Activated T-helper 1 cell treated with anti-CD3 and anti-CD28 coated beads, Interleukin-12 subunit alpha, Interleukin-12 subunit beta, Interleukin-2, Interleukin-4 antibody, amounts not matched to agents 30 ng/mL and 10 ng/mL and 1 ng/mL, durations not matched to agents 14 hours and 24 hours and 36 hours (primary cell): ENCODE measurements at regions not wholly inside any gene's neighbourhood (a gene's known extent, or its start where the extent isn't known, plus 50 kb on each side); places are given as distances from the start of the nearest gene placed in this dataset.

Experiments used
- DNase-seq: peaks from one replicate; pipeline ENCODE4 v3.0.0; 2021; ENCODE audit warnings: low spot score
- H3K27ac Mint-ChIP-seq: one replicate; pipeline ENCODE4 v1.8.0; 2021; ENCODE audit warnings: mild to moderate bottlenecking, mixed read lengths
- H3K27me3 Mint-ChIP-seq: one replicate; pipeline ENCODE4 v1.8.0; 2022; ENCODE audit warnings: mild to moderate bottlenecking, moderate library complexity, mixed read lengths; ENCODE audit not compliant: insufficient read depth
- H3K36me3 Mint-ChIP-seq: one replicate; pipeline ENCODE4 v1.8.0; 2021; ENCODE audit warnings: low read depth, mixed read lengths
- H3K4me1 Mint-ChIP-seq: one replicate; pipeline ENCODE4 v1.8.0; 2021; ENCODE audit warnings: low read depth, mixed read lengths
- H3K4me3 Mint-ChIP-seq: one replicate; pipeline ENCODE4 v1.8.0; 2021; ENCODE audit warnings: mild to moderate bottlenecking, moderate library complexity, mixed read lengths
- H3K9me3 Mint-ChIP-seq: one replicate; pipeline ENCODE4 v1.8.0; 2021; ENCODE audit warnings: mixed read lengths
- intact Hi-C: fragments of 100-400 bp; cut with micrococcal nuclease; formaldehyde crosslinking; loops from one replicate; pipeline ENCODE4 v1.15.1; 2024

DNA sequence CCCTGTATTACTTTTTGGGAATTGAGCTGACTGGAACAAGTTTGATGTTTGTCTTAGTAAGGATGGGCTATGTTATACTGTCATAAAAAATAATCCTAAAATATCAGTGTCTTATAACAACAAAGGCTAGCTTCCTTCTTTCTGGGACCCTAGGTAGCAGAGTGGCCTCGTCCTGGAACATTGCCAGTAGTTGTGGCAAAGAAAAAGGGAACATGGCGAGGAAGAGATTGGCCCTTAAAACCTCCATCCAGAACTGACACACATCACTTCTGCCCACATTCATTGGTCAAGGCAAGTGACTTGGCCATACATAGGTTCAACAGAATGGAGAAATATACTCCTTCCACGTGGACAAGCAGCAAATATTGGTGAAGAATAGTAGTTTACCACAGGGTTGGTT lies 287.9 kb downstream of the PPP1R2C start:
- intact Hi-C loops = no loop called here
- no peak overlapping the region for H3K27ac Mint-ChIP-seq
- H3K36me3 Mint-ChIP-seq = no peaks in the 10 kb centered on the region
- H3K4me3 Mint-ChIP-seq = no peak overlapping the region
- DNase-seq = no peak
- H3K9me3 Mint-ChIP-seq = no peaks in the 10 kb centered on the region
- no peaks in the 10 kb centered on the region for H3K27me3 Mint-ChIP-seq
- no peaks in the 10 kb centered on the region for H3K4me1 Mint-ChIP-seq

DNA sequence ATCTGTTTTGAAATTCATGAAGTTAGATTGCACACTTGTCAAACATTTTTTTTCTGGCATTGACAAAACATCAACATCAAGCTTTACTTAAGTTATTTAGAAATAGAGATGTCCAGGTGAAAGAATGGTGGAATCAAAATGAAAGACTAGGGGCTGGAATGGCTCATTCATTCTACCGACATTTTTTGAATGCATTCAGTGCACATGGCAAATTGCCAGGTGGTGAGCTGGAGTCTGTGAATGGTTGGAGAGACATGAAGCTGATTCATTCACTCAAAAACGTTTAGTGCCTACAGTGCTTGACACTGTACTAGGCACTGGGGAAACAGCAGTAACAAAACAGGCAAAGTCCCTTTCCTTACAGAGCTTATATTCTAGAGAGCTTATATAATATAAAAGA lies 292.4 kb downstream of the PPP1R2C start:
- DNase-seq = no peak
- Mint-ChIP-seq H3K9me3 (no peaks in the 10 kb centered on the region), H3K27me3 (peaks cover 2% of the 10 kb centered on the region), H3K4me3 (no peak overlapping the region), H3K27ac (no peak overlapping the region), H3K36me3 (no peaks in the 10 kb centered on the region), H3K4me1 (no peaks in the 10 kb centered on the region)
- intact Hi-C loops = no loop called here

DNA sequence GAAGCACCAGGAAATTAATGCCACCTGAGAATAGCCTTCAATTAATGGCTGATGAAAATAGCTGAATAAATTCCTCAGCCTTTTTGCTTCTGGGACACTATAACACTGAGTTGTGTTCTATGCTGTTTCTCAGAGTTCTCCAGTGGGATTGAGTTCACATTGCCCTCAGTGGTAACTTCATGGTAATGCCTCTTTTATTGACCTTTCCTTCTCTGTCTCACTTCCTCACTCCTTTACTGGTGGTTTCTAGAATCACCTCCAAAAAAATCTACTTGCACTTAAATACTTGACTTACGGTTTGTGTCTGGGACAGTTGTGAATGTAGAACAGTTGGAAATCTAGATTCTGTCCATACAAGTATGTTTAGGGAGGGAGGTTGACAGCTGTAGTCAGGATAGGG lies 293.7 kb downstream of the PPP1R2C start:
- Mint-ChIP-seq H3K36me3 (no peaks in the 10 kb centered on the region), H3K9me3 (no peaks in the 10 kb centered on the region), H3K4me3 (no peak overlapping the region), H3K27ac (no peak overlapping the region), H3K27me3 (peaks cover 2% of the 10 kb centered on the region), H3K4me1 (no peaks in the 10 kb centered on the region)
- intact Hi-C loops = no loop called here
- DNase-seq = no peak

DNA sequence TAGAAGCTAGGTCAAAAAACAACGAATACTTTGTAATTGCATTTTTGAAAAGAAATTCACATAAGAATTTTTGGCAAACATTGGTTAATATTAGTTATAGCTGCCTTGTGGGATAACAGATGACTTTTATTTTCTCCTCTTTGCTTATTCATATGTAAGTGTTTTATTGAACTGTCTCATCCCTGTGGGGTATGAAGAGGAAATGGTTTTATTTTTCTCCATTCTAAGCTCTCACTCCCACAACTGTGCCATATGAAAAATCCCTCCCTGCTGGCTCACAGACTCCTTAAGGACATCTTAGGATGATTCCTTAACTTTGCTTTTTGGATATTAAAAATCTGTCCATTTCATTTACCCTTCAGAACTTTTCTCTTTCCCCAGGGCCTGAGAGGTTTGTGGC lies 300.6 kb downstream of the PPP1R2C start:
- intact Hi-C loops = no loop called here
- H3K4me3 Mint-ChIP-seq = no peak overlapping the region
- H3K9me3 Mint-ChIP-seq = no peaks in the 10 kb centered on the region
- no peak overlapping the region for H3K27ac Mint-ChIP-seq
- no peaks in the 10 kb centered on the region for H3K27me3 Mint-ChIP-seq
- H3K36me3 Mint-ChIP-seq = no peaks in the 10 kb centered on the region
- DNase-seq = no peak
- H3K4me1 Mint-ChIP-seq = no peaks in the 10 kb centered on the region

DNA sequence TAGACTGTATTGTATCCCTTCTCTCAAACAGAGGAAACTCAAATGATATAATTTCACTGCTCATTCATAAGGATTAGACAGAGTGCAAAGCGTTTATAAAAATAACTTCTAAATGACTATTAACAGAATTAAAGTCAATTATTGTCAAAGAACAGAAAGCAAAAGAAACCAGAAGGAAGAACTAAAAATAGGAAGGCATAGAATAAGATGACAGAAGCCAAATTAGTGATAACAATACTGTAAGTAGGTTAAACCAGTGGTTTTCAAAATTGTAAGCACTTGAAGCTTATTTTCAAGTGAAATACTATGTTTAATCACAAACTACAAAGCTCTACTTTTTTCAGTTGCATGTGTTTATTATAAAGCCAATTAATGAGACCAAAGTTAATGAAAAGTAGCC lies 305.2 kb downstream of the PPP1R2C start:
- intact Hi-C loops = no loop called here
- no peak overlapping the region for H3K4me3 Mint-ChIP-seq
- no peaks in the 10 kb centered on the region for H3K9me3 Mint-ChIP-seq
- no peaks in the 10 kb centered on the region for H3K27me3 Mint-ChIP-seq
- no peak overlapping the region for H3K27ac Mint-ChIP-seq
- H3K36me3 Mint-ChIP-seq = peaks cover 2% of the 10 kb centered on the region
- no peak for DNase-seq
- no peaks in the 10 kb centered on the region for H3K4me1 Mint-ChIP-seq

DNA sequence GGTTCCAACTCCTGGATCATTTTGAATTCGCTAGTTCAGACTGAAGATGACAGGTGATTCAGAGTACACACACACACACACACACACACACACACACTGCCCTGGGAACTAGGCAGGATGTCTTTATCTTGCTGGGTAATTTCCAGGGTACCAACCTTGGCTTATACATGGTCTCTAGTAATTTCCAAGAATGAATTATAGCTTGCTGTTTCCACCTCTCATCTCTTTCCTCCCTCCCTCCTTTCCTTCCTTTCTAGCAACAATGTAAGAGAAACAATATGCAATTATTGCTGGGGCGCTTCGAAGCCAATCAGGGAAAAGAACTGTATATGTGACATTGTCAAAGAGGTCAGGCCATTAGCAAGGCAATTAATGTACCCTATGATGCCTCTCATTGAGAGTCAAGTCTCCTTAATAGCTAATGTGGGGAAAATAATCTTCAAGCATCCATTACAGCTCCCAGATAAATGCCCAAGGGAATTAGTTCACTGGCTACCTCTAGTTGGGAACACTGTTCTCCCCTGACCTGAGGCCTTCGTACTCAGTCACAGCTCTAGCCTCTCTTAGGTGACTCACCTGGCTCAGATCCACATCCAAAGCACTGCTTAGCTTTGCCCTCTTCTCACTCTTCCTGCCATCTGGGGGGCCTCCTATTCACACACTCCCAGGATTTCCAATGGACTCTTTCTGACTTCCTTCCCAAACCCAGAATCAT lies 311.5 kb downstream of the PPP1R2C start:
- H3K9me3 Mint-ChIP-seq = no peaks in the 10 kb centered on the region
- intact Hi-C loops = no loop called here
- no peak for DNase-seq

DNA sequence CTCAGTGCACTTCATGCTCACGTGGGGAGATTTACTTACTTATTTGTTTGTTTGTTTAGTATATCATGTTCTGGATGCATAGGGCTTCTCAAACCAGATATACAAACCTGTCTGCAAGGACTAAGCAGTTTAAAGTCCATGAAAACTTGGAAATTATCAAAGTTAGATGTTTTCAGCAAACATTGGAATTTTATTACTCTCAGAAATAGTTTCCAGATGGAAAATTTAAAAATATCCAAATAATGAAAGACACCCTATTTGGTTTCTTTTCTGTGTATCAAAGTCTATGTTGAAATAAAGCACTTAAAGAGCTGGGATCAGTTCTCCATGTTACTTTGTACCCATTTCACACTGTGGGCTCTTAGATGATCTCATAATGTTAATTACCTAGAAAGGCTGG lies 312.1 kb downstream of the PPP1R2C start:
- H3K27ac Mint-ChIP-seq = no peak overlapping the region
- peaks cover under 1% of the 10 kb centered on the region for H3K36me3 Mint-ChIP-seq
- no peaks in the 10 kb centered on the region for H3K9me3 Mint-ChIP-seq
- H3K4me3 Mint-ChIP-seq = no peak overlapping the region
- no peaks in the 10 kb centered on the region for H3K4me1 Mint-ChIP-seq
- no peak for DNase-seq
- intact Hi-C loops = no loop called here
- no peaks in the 10 kb centered on the region for H3K27me3 Mint-ChIP-seq

More for the DNA sequence above, 311.5 kb downstream of the PPP1R2C start:
- H3K36me3 Mint-ChIP-seq = peaks cover 2% of the 10 kb centered on the region
- H3K27ac Mint-ChIP-seq = no peak overlapping the region
- no peaks in the 10 kb centered on the region for H3K27me3 Mint-ChIP-seq
- no peaks in the 10 kb centered on the region for H3K4me1 Mint-ChIP-seq
- no peak overlapping the region for H3K4me3 Mint-ChIP-seq

DNA sequence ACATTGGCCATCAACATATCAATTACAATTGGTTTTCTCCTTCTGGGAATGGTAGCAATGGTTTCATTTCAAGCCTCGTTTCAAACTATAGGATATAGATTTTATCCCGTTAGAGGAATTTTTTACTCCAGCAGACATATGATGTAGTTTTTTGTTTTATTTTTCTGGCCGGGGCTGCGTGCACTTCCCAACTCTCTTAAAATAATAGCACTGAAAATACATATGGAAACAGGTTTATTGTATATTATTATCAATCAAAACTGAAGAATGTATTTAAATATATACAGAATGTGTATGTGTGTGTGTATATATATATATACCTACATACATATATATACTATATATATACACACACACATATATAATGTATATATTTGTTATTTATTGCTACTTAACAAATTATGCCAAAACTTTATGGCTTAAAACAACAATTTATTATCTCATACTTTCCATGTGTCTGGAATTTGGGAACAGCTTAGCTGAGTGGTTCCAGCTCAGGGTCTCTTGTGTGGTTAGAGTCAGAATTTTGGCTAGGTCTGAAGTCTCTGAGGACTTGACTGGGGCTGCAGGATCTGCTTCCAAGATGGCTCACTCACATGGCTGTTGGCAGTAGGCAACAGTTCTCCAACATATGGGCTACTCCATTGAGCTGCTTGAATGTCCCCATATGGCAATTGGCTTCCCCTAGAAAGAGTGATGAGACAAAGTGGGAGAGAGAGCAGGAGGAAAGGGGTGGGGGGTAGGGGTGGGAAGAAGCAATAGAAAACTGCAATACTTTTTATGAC lies 314.1 kb downstream of the PPP1R2C start:
- Mint-ChIP-seq H3K9me3 (no peaks in the 10 kb centered on the region), H3K27ac (no peak overlapping the region), H3K4me3 (no peak overlapping the region), H3K36me3 (no peaks in the 10 kb centered on the region), H3K4me1 (no peaks in the 10 kb centered on the region), H3K27me3 (no peaks in the 10 kb centered on the region)
- DNase-seq = no peak
- intact Hi-C loops = no loop called here

DNA sequence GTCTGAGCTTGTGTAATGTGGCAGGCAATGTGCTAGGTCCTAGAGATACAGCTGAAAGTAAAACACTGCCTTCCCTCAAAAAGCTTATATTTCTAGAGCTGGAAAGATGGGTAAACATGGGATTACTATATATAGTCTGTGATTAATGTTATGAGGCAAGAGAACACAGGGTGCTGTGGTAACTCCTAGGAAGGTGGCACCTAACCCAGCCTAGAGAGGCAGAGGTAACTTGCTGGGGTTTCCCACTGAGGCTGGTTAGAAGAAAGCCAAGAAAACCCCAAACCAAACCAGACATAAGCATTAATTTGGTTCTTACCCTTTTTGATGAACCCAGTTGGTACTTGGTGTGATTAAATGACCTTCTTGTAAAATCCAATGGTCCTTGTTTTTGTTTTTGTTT lies 315.0 kb downstream of the PPP1R2C start:
- Mint-ChIP-seq H3K27ac (no peak overlapping the region), H3K36me3 (no peaks in the 10 kb centered on the region), H3K27me3 (no peaks in the 10 kb centered on the region), H3K4me3 (no peak overlapping the region), H3K4me1 (no peaks in the 10 kb centered on the region), H3K9me3 (no peaks in the 10 kb centered on the region)
- intact Hi-C loops = no loop called here
- no peak for DNase-seq

DNA sequence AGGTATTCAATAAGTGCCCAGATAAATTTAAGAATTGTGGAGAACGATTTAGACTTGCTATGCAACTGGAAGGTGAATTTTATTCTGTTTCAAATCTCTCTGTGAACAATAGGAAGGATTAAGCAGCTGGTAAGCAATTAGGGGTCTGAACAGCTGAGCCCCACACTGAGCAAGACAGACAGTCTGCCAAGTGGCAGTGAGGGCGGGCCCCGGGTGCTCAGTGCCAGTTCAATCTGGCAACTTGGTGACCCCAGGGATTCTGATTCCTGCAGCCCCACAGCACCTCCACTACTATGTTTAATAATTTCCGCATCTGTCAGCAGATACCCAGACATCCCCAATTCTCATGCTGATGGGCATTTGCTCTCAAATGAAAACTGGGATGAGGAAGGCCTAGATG lies 317.3 kb downstream of the PPP1R2C start:
- intact Hi-C loops = no loop called here
- DNase-seq = no peak
- Mint-ChIP-seq H3K9me3 (no peaks in the 10 kb centered on the region), H3K36me3 (no peaks in the 10 kb centered on the region), H3K4me1 (no peaks in the 10 kb centered on the region), H3K27me3 (no peaks in the 10 kb centered on the region), H3K27ac (no peak overlapping the region), H3K4me3 (no peak overlapping the region)

DNA sequence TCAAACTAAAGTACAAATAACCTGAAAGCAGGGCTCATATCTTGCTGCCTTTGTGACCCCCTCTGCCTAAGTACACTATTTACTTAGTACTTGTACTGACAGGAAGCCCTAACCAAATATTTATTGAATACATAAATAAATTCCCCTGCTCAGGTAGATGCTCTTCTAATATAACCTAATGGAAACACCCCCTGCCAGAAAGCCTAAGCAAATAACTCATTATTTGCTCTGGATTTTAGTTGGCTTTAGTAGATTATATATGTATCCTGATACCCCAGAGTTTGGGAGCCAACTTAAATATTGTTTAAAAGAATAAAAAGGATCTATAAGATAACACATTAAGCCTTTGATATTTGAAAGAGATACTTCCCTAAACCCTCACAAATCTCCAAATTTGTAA lies 318.2 kb downstream of the PPP1R2C start:
- H3K9me3 Mint-ChIP-seq = no peaks in the 10 kb centered on the region
- H3K4me1 Mint-ChIP-seq = no peaks in the 10 kb centered on the region
- H3K4me3 Mint-ChIP-seq = no peak overlapping the region
- no peak for DNase-seq
- H3K27ac Mint-ChIP-seq = no peak overlapping the region
- no peaks in the 10 kb centered on the region for H3K36me3 Mint-ChIP-seq
- H3K27me3 Mint-ChIP-seq = no peaks in the 10 kb centered on the region
- intact Hi-C loops = no loop called here

DNA sequence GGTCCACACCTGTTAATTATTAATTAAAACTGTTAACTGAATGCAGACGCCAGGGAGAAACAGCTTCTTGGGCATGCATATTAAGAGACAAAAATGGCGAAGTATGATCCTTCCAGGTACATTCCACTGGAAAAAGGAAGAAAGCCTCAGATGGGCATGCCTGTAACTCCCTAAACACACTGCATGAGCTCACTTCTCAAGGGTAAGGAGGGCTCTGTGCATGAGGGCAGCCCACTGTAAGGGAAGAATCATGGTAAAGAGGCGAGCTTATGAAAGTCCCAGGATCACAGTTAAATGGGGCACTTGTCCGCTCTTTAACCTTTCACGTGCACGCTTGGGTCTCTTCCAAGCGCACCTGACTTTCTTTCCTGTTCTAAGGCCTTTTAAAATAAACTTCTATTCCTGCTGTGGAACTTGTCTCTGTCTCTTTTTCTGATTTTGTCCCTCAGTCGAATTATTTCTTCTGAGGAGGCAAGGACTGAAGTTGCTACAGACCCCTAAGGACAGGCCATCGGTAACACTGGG lies 321.7 kb downstream of the PPP1R2C start:
- Mint-ChIP-seq H3K27ac (no peak overlapping the region), H3K27me3 (no peaks in the 10 kb centered on the region), H3K36me3 (no peaks in the 10 kb centered on the region), H3K9me3 (no peaks in the 10 kb centered on the region), H3K4me3 (no peak overlapping the region), H3K4me1 (no peaks in the 10 kb centered on the region)
- intact Hi-C loops = no loop called here
- no peak for DNase-seq

DNA sequence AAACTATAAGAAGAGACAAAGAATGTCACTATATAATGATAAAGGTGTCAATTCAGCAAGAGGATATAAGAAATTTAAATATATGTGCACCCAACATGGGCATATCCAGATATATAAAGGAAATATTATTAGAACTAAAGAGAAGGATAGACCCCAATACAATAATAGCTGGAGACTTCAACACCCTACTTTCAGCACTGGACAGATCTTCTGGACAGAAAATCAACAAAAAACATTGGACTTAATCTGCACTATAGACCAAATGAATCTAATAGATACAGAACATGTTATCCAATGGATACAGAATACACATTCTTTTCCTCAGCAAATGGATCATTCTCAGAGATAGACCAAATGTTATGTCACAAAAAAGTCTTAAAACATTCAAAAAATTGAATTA lies 327.7 kb downstream of the PPP1R2C start:
- Mint-ChIP-seq H3K36me3 (no peaks in the 10 kb centered on the region), H3K27me3 (no peaks in the 10 kb centered on the region), H3K4me1 (no peaks in the 10 kb centered on the region), H3K9me3 (peaks cover 8% of the 10 kb centered on the region), H3K27ac (no peak overlapping the region), H3K4me3 (no peak overlapping the region)
- DNase-seq = no peak
- intact Hi-C loops = no loop called here
